Thyroid gland (tissue), 4 donors: ENCODE measurements at regions not wholly inside any gene's neighbourhood (a gene's known extent, or its start where the extent isn't known, plus 50 kb on each side); places are given as distances from the start of the nearest gene placed in this dataset.

Source experiments
- CTCF ChIP-seq, 6 experiments: fragments of 200-600 bp in 3 of 6; fragments of 450-650 bp in 3 of 6; sonication (generic) in 3 of 6; IDR thresholded peaks; one replicate each; pipeline ENCODE4 v1.5.1; 2016 to 2019; ENCODE audit warnings: antibody characterized with exemption in 6 of 6, mild to moderate bottlenecking in 2 of 6, inconsistent platforms in 1 of 6, moderate library complexity in 1 of 6
- POLR2A ChIP-seq, 2 donors: fragments of 450-650 bp; IDR thresholded peaks; one replicate each; pipeline ENCODE4 v1.6.1; 2017; ENCODE audit warnings: antibody characterized with exemption in 2 of 2, mild to moderate bottlenecking in 2 of 2, moderate library complexity in 1 of 2

- TF ChIP-seq CTCF (IDR thresholded peaks at IDR 0.05) = no peak
- TF ChIP-seq POLR2A (IDR thresholded peaks at IDR 0.05) = no peak
These were observed 280.6 kb downstream of the SMOC2 start for GRCh38 chr6:168721571-168721970.
